C1 segment of cervical spinal cord (tissue), 14 donors: ENCODE measurements at regions not wholly inside any gene's neighbourhood (a gene's known extent, or its start where the extent isn't known, plus 50 kb on each side); places are given as distances from the start of the nearest gene placed in this dataset.

ENCODE experiments used
- DNase-seq, 14 donors: peaks; one replicate each; lab custom pipeline; 2025; lab: John Stamatoyannopoulos, UW

DNA sequence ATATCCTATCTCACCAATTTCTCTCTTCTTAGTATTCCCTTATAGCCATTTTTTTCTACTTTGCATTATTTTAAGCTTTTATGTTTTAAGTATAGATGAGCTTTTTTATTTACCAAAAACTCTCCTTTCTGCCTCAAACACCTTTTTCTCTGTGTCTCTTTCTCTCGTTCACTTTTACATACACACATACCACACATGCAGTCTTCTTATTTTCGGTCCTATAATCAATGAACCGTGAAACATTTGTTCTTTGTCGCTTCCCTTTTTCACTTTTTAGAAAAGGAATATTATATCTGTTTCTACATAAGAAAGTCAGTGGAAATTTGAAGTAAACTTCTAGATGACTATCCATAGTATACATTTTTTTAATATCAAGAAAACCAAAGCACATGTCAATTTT lies 183.2 kb downstream of the MRPL39 start:
- DNase-seq = no peak

DNA sequence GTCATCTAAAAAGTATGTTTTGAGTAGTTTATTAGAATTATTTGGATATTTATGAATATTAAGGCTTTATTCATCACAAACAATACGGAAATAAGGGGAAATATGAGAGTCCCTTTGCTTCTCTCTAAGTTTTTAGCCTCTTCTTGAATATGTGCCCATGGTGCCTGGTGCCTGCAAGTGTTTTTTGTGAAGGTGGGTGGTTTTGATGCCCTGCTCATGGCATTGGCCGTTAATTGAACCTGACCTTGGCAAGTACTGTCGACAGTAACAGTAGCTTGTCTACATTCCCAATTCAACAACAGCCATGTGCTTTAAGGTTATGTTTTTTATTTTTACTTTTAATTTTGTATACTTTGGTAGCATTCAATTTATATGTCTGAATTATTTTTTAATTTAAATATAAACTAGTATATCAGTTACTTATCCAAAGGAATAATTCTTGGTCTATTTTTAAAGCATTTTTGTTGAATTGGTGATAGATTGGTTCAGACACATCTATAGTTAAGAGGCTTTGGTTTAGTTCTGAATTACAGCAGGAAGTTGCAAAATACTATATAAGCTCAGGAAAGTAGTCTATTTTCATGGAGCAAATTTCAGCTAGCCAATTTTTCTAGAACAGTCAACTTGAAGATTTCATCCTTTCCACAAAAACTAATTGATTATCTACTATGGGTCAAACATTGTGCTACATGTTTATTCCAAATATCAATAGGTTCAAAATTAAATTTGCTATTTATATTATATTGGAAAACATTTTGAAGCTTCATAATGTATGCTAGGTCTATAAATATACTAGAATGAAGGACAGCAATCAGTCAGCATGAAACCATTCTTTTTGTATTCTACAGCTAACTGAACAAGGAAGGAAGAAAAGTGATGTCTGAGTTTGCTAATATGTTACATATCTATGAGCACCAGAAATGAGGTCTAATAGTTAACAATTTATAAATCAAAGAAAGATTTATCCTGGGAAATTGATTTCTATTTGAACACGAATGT lies 184.4 kb downstream of the MRPL39 start:
- DNase-seq = no peak

DNA sequence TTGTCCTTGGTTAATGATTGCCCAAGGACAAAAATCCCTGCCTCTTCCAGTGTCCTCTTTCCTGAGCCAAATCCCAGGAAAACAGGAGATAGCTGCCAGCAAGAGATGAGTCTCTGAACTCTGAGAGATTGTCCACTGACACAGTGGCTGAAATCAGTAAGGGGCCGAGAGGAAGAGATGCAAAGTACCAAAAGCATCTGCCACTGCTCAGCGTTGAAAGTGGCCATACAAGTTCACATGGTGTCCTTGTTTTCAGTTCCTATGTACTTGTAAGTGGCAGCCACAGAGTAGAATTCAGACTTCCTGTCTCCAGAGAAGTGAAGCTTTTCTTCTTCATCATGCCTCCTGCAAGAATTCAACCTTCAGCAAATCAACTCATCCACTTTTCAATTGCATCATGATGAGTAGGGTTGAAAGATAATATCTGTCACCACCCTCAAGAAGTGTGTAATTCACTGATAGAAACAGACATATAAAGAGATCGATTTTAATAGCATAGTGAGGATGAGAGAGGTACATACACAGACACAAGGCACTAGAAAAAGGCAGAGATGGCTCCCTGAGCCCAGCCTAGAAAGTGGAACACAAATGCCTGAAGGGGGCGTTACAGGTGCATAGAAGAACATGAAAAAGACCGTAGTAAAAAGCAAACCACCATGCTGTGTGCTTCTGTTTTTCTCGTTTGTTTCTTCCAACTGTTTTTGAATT lies 185.8 kb downstream of the MRPL39 start:
- no peak for DNase-seq

DNA sequence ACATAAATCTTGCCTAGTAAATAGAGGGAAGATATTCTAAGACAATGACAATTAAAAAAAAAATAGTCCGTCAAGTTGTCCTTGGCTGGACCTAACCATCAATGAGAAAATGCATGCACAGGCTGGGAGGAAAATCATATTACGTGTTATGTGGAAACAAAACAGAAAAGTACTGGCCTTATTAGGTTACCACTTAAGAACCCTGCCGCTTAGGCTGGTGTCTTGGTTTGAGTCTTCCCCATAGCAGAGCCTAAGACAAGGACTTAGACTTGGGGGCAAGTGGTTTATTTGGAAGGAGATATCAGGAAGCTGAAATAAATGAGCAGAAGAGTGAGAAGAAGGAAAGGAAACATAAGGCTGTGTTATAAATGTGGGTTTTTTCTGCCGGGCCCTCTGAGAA lies 186.4 kb downstream of the MRPL39 start:
- no peak for DNase-seq

DNA sequence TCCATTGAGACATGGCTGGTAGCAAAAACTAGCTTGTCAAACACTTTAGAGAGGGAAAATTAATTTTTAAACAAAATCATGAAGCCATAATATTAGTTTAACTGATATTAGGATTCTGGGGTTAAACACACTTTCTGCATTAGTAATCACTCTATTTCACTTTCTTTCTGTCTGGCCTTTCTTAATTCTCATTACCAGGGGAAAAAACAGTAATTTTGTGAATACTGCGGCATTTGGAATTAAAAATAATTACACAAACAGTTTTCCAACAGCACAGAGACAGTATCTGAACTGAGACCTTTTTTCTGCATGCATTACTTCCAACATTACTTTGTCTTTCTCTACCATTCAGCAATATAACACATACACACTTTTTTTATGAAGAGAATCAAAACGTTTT lies 190.6 kb downstream of the MRPL39 start:
- no peak for DNase-seq

DNA sequence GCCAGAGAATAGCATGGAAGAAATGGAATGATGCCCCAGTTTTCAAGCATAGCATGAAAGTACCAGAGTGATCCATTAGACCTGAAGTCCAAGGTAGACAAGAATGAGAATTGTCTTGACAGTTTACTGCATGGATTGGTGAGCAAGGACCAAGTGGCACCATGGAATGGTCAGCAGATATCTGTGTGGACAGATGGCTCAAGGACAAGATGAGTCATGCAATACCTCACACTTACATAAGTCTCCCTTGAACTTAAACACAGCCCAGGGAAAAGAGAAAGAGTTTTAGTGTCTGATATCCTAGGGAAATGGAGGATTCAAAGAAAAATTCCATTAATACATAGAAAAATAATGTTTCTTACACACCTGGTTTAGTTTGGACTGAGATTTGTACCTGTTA lies 195.2 kb downstream of the MRPL39 start:
- DNase-seq = no peak

DNA sequence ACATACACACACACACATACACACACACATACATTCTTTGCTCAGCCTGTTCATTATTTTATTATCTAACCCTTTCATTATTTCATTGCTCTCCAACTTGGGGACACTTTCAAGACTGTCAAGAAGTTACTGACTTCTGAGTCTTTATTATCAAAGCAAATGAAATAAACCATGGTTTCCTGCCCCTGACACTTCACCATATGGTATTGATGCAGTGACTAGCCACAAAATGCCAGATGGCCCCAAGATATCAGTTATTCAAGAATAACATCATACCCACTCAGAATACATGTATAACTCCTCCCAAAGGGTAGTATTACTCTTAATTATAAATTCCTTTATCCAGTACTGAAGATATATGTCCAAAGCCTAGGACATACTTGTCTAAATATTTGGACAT lies 197.3 kb downstream of the MRPL39 start:
- no peak for DNase-seq

DNA sequence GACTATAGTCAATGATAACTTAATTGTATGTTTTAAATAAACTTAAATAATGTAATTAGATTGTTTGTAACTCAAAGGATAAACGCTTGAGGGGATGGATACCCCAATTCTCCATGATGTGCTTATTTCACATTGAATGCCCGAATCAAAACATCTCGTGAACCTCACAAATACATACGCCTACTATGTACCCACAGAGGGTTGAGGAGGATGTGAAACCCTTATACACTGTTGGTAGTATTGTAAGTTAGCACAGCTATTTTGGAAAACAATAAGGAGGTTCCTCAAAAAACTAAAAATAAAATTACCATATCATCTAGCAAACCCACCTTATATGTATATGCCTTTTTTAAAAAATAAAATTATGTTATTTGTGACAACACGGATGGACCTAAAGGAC lies 198.6 kb downstream of the MRPL39 start:
- DNase-seq = no peak

DNA sequence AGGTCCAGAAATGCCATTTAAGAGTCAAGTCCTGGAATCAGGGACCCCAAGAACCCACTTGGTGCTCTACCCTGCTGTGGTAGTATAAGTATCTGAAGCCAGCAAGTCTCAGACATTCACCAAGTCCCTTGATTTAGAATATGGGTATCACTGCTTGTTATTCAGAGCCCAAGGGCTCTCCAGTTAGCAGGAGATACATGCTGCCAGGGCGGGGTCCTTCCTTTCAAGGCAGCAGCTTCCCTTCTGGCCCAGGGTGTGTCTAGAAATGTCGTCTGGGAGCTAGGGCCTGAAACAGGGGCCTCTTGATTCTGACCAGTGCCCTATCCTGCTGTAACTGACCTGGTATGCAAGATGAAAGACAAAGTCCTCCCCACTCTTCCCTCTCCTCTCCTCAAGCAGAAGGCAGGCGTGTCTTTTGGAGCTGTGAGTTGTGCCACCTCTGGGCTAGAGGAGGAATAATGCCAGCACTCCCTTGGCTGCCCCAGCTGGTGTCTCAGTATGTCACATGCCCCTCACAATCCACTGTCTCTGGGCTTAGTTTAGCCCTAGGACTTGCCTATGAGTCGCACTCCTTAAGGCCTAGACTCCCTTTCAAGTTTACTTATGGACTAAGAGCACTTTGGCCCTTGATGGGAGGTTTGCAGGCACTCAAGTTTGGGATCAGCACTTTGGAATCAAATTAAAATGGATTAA lies 200.2 kb downstream of the MRPL39 start:
- DNase-seq = no peak

DNA sequence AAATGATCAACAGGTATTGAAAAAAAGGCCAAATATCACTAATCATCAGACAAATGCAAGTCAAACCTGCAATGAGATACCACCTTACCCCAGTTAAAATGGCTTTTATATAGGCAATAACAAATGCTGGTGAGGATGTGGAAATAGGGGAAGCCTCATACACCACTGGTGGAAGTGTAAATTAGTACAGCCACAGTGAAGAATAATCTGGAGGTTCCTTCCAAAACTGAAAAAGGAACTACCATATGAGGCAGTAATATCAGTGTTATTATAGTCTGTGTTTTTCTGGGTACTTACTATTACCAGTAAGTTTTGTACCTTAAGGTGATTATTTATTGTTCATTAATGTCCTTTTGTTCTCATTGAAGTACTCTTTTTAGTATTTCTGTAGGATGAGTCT lies 201.3 kb downstream of the MRPL39 start:
- no peak for DNase-seq

DNA sequence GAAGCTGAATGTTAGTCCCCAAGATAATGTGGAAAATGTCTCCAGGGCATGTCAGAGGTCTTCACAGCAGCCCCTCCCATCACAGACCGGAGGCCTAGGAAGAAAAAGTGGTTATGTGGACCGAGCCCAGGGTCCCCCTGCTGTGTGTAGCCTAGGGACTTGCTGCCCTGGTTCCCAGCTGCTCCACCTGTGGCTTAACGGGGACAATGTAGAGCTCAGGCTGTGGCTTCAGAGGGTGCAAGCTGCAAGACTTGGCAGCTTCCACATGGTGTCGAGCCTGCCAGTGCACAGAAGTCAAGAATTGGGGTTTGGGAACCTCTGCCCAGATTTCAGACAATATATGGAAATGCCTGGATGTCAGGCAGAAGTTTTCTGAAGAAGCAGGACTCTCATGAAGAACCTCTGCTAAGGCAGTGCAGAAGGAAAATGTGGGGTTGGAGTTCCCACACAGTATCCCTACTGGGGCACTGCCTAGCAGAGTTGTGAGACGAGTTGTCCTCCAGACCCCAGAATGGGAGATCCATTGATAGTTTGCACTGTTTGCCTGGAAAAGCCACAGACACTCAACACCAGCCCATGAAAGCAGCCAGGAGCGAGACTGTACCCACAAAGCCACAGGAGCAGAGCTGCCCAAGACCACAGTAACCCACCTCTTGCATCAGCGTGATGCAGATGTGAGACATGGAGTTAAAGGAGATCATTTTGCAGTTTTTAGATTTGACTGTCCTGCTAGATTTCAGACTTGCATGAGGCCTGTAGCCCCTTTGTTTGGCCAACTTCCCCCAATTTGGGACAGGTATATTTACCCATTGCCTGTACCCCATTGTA lies 204.9 kb downstream of the MRPL39 start:
- DNase-seq = no peak

DNA sequence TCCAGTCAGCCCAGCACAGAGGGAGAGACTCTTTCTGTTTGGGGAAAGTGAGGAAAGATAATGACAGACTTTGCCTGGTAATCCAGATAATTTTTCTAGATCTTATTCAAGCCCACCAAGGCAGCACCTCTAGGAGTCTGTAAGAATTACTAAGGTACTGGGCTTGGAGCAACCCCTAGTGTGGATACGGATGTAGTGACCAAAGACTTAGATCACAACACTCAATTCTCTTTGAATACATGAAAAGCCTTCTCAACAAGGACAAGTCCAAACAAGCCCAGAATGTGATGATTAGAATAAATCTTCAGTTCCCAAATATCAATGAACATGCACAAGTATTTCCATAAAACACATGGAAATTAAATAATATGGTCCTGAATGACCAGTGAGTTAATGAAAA lies 206.9 kb downstream of the MRPL39 start:
- DNase-seq = no peak

DNA sequence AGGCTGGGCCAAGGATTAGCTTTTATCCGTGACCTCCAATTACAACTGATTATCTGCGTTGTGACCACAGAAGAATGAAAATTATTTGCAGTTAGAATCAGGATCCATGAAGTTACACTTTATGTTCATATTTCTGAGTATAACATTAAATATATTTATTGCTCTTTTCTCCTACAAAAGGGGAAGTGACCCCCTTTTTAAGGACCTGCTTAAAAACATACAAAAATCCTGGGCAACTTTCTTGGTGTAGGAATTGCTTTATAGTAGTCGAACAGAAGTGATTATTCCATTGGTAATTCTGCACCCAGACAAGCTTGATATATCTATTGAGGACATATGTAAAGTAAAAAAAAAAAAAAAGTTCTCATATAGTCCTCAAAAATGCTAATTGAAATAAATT lies 208.7 kb downstream of the MRPL39 start:
- no peak for DNase-seq

DNA sequence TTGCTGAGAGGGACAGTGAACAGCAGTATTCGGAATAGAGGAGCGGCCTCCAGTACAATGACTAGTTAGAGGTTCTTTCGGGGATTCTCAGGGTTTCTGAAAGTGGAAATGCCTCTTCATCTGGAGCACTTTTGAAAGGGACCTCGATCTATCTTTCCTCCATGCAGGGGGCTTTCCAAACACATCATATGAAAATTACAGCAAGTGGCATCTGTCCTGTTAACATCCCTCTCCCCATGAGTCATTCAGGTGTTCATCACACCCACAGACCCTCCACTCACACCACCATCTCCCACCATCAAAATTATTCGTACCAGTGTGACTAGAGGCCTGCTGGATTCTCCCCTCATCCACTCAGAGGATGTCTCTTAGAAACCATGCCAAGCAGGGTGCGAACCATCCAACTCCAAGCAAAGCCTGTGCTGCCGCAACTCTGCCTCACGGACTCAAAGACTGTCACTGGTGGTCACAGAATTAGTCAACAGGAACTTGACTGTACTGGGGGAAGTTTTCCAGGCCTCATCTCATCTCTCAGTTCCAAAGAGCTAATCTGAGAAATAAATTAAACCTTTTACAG lies 211.1 kb downstream of the MRPL39 start:
- DNase-seq = no peak

DNA sequence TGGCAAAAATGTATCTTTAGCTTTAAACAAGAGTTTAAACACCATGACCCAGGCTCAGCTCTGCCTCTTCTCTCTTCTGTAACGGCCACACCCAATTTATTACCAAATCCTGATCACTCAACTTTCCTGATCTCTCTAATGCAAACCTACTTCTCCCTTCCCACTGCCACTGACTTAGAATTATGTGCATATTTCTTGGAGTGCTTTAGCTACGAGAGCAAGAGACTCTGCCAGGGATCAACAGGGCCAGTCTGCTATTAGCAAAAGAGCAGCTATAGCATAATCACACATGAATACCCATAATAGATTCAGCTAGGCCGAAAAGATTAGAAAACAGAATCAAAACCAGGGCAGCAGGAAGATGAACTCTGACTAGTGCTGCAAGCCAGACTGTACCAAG lies 215.5 kb downstream of the MRPL39 start:
- DNase-seq = no peak

DNA sequence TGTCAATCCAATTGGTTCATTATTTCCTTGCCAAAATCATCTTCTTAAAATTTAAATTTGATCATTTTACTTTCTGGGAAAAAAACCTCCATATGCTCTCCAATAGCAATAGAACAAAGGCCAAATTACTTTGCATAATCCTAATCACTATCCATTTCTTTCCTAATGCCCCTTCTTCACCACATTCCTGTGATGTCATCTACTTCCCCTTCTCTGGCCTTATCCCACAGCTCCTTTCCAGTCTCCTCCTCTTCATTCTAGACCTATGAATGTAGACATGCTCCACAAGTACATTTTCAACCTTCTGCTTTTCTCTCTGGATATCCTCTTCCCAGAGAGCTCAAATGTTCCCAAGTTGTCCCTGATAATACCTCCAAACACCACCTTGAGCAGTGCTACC lies 216.6 kb downstream of the MRPL39 start:
- no peak for DNase-seq

DNA sequence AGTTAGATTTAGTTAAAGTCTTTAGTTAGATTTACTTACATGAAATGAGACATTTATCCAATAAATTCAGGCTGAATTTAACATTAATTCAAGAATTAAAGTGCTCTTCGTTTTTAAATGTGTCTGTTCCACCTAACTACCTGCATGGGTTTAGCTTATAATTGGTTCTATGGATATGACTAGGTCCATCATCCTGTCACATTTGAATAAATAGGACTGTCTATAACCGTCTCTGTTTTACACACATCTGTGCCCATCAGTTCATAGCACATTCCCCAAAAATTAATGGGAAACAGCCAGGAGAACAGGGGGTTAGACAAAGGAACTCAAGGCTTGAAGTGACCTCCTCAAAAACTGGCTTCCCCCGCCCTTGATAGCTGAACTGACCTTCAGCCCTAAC lies 219.6 kb downstream of the MRPL39 start:
- no peak for DNase-seq

DNA sequence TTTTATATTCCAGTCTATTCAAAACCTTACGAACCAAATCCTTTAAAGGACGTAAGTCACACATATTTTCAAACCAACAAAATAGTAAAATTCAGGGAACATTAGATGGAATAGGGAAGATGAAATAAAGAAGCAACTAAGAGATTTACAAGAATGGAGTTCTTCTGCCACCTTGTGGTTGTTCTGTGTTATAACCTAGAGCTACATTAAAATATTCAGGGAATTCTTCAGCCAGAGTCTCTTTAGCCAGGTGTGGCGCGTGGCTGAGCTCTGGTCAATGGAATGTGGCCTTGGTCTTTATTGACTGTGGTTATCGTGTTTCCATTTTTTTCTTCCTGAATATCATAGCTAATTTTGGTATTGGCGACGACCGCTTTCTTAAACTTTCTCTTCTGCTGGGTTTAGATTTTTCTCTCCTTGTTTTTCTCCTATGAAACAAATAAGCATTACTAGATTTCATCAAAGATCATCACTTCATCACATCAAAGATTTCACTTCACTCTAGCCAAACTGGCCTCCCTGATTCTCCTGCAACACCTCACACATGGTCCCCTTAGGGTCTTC lies 221.3 kb downstream of the MRPL39 start:
- no peak for DNase-seq

DNA sequence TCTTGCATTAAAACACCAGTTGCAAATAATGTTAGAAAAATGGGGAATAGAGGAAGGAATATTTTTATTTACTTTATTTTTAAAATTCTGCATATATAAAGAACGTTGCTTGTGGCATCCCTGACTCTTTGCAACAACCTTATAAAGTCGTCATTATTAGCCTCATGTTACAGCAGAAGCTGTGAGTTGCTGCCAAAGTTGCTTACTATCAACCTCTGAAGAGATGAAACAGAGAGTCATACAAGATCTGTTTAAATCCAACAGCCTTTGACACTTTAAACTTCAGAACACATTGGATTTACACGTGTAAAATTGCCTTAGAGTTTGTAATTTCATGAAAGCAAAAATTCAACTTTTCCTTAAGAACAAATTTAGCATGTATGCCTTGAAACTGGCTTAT lies 221.9 kb downstream of the MRPL39 start:
- DNase-seq = no peak

DNA sequence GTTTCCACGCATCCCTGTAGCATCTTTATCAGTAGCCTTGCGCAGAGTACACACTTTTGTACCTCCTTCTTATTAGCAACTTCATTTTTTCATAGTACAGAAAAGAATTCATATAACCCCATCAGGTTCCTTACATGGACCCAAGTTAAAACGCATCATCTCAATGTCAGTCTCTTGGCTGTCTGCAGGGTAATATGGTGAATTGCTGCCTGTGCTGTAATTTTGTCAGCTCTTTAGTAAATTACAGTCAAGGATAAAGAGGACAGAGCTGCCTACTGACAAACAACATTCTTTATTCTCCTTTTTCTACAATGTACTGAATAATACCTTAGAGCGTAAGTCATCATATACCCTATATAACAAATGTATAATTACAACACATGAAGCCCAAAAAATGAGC lies 222.5 kb downstream of the MRPL39 start:
- no peak for DNase-seq

DNA sequence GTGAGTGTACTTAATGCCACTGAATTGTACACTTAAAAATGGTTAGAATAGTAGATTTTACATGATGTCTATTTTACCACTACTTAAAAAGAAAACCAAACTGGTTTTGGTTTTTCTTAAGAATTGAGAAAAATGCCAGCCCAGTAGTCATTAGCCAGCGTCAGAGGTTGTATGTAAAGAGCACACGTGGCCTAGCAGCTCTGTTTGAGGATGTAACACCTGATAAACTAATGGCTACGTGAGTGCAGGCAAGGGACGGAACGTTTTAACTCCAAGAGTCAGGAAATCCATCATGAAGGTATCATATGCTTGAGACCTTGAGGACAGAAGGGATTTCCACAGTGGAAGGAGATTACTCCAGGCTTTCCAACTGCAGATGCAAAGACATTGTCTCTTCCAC lies 223.7 kb downstream of the MRPL39 start:
- DNase-seq = no peak
